ENCODE measurements at regions not wholly inside any gene's neighbourhood (a gene's known extent, or its start where the extent isn't known, plus 50 kb on each side); places are given as distances from the start of the nearest gene placed in this dataset.

DNA sequence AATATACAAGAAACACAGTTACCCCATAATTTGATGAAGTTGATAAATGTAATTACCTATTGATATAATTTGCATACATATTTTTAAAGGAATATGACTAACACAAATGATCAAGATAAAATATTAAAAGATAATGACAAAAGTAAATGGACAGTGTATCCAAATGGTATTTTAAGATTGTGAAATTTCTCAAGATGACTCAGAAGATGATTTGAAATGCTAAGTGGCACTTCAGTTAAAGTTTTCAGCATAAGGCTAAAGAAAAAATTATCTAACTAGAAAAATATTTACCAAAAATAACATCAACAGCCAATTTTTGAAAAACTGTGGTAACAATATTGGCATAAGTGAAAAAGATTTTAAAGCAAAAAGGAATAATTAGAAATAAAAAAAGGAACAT lies 248.4 kb upstream of the NDST4 start:
- no TSS peak for BruUV-seq (replicated peaks)
- H3K79me1 ChIP-seq (ENCODE audit: low read depth in 1 of 2, low read length in 2 of 2): no peaks in the 10 kb centered on the region
- no peak overlapping the region for H2BK5ac ChIP-seq (ENCODE audit: low read depth, low read length, poor library complexity, severe bottlenecking)
- H3K9me1 ChIP-seq (ENCODE audit: insufficient read depth, low read length): no peaks in the 10 kb centered on the region
- no peak overlapping the region for H2AK5ac ChIP-seq (ENCODE audit: low read depth, low read length)
- H4K5ac ChIP-seq (ENCODE audit: low read depth, low read length): no peak overlapping the region
- H2BK120ac ChIP-seq (ENCODE audit: low read depth, low read length): no peak overlapping the region
- H3K4ac ChIP-seq (ENCODE audit: low read depth, low read length): no peak overlapping the region
- H4K8ac ChIP-seq (ENCODE audit: low read depth in 2 of 2, low read length in 2 of 2): no peak overlapping the region
- no peak for ATAC-seq (ENCODE audit: low read depth)
- H3K27me3 ChIP-seq (ENCODE audit: control insufficient read depth, insufficient read depth, low read length): no peaks in the 10 kb centered on the region
- ChIA-PET CTCF (no interaction called here), POLR2A (ENCODE audit: unreplicated experiment) (no interaction called here)
- no peak overlapping the region for H2AK9ac ChIP-seq (replicated peaks; ENCODE audit: low read depth, low read length, poor library complexity)
- intact Hi-C loops (cut with micrococcal nuclease): no loop called here
- H3K9me3 ChIP-seq (ENCODE audit: control insufficient read depth, insufficient read depth, low read length): peaks cover 16% of the 10 kb centered on the region
- no peak overlapping the region for H3K27ac ChIP-seq (ENCODE audit: insufficient read depth, low read length)
- H3K18ac ChIP-seq (ENCODE audit: low read depth, low read length): no peak overlapping the region
- in situ Hi-C loops (cut with MboI; ENCODE audit: low sequenced_read_pairs): no loop called here
- no peak overlapping the region for H2AFZ ChIP-seq (replicated peaks; ENCODE audit: low read length, poor library complexity)
- no peaks in the 10 kb centered on the region for H3K36me3 ChIP-seq (ENCODE audit: control insufficient read depth, insufficient read depth, low read length)
- no peak for TF ChIP-seq MAZ (IDR thresholded peaks at IDR 0.05; ENCODE audit: borderline replicate concordance, low read depth, low read length)
- TF ChIP-seq, protein P1, sequence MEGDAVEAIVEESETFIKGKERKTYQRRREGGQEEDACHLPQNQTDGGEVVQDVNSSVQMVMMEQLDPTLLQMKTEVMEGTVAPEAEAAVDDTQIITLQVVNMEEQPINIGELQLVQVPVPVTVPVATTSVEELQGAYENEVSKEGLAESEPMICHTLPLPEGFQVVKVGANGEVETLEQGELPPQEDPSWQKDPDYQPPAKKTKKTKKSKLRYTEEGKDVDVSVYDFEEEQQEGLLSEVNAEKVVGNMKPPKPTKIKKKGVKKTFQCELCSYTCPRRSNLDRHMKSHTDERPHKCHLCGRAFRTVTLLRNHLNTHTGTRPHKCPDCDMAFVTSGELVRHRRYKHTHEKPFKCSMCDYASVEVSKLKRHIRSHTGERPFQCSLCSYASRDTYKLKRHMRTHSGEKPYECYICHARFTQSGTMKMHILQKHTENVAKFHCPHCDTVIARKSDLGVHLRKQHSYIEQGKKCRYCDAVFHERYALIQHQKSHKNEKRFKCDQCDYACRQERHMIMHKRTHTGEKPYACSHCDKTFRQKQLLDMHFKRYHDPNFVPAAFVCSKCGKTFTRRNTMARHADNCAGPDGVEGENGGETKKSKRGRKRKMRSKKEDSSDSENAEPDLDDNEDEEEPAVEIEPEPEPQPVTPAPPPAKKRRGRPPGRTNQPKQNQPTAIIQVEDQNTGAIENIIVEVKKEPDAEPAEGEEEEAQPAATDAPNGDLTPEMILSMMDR (conservative IDR thresholded peaks at IDR 0.05; ENCODE audit: low read depth, low read length): no peak
- no peak for TF ChIP-seq NFE2L2 (IDR thresholded peaks at IDR 0.05; ENCODE audit: low read depth, low read length)
- TF ChIP-seq BHLHE40 (IDR thresholded peaks at IDR 0.05; ENCODE audit: low read depth, low read length): no peak
- no peak for TF ChIP-seq POLR2A (IDR thresholded peaks at IDR 0.05; ENCODE audit: low read depth, low read length)
- TF ChIP-seq, protein P2, sequence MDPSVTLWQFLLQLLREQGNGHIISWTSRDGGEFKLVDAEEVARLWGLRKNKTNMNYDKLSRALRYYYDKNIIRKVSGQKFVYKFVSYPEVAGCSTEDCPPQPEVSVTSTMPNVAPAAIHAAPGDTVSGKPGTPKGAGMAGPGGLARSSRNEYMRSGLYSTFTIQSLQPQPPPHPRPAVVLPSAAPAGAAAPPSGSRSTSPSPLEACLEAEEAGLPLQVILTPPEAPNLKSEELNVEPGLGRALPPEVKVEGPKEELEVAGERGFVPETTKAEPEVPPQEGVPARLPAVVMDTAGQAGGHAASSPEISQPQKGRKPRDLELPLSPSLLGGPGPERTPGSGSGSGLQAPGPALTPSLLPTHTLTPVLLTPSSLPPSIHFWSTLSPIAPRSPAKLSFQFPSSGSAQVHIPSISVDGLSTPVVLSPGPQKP (IDR thresholded peaks at IDR 0.05; ENCODE audit: borderline replicate concordance, low read depth, low read length): no peak
- TF ChIP-seq MXI1 (IDR thresholded peaks at IDR 0.05; ENCODE audit: borderline replicate concordance, low read depth, low read length): no peak
- no peak for TF ChIP-seq RFX5 (IDR thresholded peaks at IDR 0.05; ENCODE audit: low read depth, low read length)
- no peak for TF ChIP-seq MAFK (IDR thresholded peaks at IDR 0.05; ENCODE audit: low read depth, low read length)
- no peak for TF ChIP-seq RCOR1 (IDR thresholded peaks at IDR 0.05; ENCODE audit: insufficient replicate concordance, low read length)
- TF ChIP-seq, protein P3, sequence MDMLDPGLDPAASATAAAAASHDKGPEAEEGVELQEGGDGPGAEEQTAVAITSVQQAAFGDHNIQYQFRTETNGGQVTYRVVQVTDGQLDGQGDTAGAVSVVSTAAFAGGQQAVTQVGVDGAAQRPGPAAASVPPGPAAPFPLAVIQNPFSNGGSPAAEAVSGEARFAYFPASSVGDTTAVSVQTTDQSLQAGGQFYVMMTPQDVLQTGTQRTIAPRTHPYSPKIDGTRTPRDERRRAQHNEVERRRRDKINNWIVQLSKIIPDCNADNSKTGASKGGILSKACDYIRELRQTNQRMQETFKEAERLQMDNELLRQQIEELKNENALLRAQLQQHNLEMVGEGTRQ (IDR thresholded peaks at IDR 0.05; ENCODE audit: low read depth, low read length): no peak
- no peak for DNase-seq
- dilution Hi-C loops (cut with HindIII; ENCODE audit: low sequenced_read_pairs, unreplicated experiment): no loop called here
- no peak overlapping the region for H3K4me2 ChIP-seq (ENCODE audit: low read depth, low read length)
- no peak overlapping the region for H3K9ac ChIP-seq (ENCODE audit: low read depth, low read length)
- no peak overlapping the region for H3K4me3 ChIP-seq (ENCODE audit: insufficient read depth, low read depth, low read length)
- no peak overlapping the region for H4K91ac ChIP-seq (ENCODE audit: insufficient read depth, low read depth, low read length)
- H2BK20ac ChIP-seq (ENCODE audit: low read depth, low read length): no peak overlapping the region
- H3K14ac ChIP-seq (replicated peaks; ENCODE audit: low read depth, low read length): no peak overlapping the region
- H3K23ac ChIP-seq (ENCODE audit: low read depth, low read length): no peak overlapping the region
- H3K56ac ChIP-seq (ENCODE audit: extremely low read depth, insufficient read depth, low read length): no peak overlapping the region
- H4K20me1 ChIP-seq (ENCODE audit: insufficient read depth, low read length): no peaks in the 10 kb centered on the region
- H2BK15ac ChIP-seq (ENCODE audit: low read depth, low read length): no peak overlapping the region
- no peaks in the 10 kb centered on the region for H3K4me1 ChIP-seq (ENCODE audit: control insufficient read depth, insufficient read depth, low read length)

Measured in IMR-90 (cell line).